ENCODE measurements at regions not wholly inside any gene's neighbourhood (a gene's known extent, or its start where the extent isn't known, plus 50 kb on each side); places are given as distances from the start of the nearest gene placed in this dataset.

- DNase-seq = no peak
These were observed 711.1 kb downstream of the EPHA7 start for GRCh38 chr6:92708270-92708669.

GRCh38 chr6:92706976-92707375, 712.4 kb downstream of the EPHA7 start:
- DNase-seq = no peak

- DNase-seq = no peak
These were observed 717.8 kb downstream of the EPHA7 start for GRCh38 chr6:92701425-92702096.

DNA sequence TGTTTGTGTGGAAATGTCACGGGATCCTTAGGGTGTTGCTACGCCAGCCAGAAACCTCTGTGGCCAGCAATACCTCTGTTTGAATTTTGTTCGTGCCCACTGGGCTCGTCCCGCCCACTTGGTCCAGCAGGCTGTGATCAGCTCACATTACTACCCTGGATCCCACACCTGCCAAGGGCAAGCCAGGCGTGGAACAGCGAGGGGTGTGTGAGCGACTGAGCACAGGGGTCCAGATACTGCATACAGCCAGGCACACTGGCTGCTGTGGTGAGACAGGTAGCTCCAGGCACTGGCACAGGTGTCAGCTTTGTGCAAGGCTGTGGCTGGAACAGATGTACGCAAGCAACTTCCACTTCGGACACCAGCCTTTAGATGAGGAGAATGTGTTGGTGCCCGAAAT, 718.9 kb downstream of the EPHA7 start:
- no peak for DNase-seq

DNA sequence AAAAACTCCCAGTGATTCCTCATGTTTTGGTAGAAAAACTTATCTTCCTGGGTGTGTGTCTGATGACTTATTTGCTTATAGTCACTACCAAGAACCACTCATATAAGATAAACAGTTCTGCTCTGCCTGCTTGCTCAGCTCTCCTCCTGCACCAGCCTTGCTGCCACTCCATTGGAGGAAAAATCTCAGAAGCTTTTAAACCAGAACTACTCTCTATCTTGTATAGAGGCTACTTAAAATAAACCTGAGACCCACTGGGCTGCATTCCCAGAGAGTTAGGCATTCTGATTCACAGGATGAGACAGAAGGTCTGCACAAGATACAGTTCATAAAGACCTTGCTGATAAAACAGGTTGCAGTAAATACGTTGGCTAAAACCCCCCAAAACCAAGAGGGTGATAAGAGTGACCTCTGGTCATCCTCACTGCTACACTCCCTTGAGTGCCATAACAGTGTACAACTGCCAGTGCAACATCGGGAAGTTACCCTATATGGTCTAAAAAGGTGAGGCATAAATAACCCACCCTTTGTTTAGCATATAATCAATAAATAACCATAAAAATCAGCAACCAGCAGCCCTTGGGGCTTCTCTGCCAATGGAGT, 728.3 kb downstream of the EPHA7 start:
- DNase-seq = peak; percentile 48

- peak; percentile 20 for DNase-seq
These were observed 731.0 kb downstream of the EPHA7 start for GRCh38 chr6:92688342-92688741.

GRCh38 chr6:92687278-92687677, 732.1 kb downstream of the EPHA7 start:
- DNase-seq = peak; percentile 51

- peak; percentile 13 for DNase-seq
These were observed 735.0 kb downstream of the EPHA7 start for GRCh38 chr6:92684386-92684785.

DNA sequence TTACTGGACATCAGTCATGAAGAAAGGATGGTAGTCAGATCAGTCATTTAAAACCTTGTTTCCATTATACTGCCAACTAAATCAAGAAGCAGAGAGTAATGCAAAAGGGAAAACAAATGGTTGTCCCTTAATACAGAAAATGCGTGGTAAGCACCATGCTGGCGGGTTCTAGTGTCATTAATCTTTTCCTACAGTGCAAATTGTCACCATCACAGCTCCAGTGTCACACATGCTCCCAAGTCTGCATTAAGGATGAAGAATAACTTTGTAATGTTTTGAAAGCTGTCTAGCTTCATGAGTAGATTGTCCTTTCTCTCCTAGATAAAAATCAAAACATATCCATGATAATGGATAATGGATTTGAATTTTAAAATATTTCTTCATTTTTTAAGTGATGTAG, 735.6 kb downstream of the EPHA7 start:
- DNase-seq = no peak

GRCh38 chr6:92682516-92683398, 736.6 kb downstream of the EPHA7 start:
- DNase-seq = no peak

- no peak for DNase-seq
These were observed 738.0 kb downstream of the EPHA7 start for GRCh38 chr6:92681401-92681800.

- peak; percentile 91 for DNase-seq
These were observed 747.9 kb downstream of the EPHA7 start for GRCh38 chr6:92671462-92671861.

- peak; percentile 77 for DNase-seq
These were observed 751.5 kb downstream of the EPHA7 start for GRCh38 chr6:92667843-92668242.

- DNase-seq = peak; percentile 48
These were observed 770.8 kb downstream of the EPHA7 start for GRCh38 chr6:92648364-92649086.

DNA sequence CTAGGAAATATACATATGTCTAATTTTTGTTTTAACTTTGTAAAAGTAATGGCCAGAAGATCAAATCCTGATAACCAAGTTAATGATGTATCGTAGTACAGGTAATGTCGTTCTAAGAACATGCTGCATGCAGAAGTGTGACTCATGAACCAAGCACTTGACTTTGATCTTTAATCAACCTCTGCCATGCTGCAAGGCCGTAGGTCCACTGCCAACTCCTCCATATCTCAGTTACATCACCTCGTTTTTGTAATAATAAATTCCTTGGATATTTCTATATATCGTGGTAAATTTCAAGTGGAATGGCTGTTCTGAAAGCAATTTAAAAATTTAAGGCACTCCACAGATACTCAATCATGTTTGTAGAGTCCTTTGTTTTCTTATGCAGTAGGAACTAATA, 771.7 kb downstream of the EPHA7 start:
- DNase-seq = no peak

DNA sequence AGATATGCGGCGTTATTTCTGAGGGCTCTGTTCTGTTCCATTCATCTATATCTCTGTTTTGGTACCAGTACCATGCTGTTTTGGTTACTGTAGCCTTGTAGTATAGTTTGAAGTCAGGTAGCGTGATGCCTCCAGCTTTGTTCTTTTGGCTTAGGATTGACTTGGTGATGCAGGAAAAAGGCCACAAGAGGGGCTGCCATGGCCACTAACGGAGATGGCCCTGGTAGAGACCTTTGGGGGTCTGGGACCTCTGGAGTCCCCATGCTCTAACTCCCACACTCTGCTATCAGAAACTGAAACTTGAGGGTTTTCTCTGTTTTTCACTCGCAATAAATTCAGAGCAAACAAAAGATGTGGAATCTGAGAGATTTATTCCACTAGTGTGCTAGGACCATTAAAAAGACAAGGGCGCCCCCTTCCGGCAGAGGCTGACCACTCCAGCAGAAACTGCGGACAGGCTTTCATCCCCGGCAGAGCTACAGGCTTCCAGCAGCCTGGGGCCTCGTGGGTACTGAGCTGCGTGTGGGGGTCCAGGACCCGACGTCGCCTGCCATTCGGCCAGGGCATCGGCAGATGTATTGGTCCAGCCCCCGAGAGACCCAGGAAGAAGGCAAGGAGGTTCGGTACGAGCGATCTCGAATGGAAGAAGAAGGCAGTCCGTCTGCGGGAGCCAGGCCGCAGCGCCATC, 775.1 kb downstream of the EPHA7 start:
- peak; percentile 85 for DNase-seq

DNA sequence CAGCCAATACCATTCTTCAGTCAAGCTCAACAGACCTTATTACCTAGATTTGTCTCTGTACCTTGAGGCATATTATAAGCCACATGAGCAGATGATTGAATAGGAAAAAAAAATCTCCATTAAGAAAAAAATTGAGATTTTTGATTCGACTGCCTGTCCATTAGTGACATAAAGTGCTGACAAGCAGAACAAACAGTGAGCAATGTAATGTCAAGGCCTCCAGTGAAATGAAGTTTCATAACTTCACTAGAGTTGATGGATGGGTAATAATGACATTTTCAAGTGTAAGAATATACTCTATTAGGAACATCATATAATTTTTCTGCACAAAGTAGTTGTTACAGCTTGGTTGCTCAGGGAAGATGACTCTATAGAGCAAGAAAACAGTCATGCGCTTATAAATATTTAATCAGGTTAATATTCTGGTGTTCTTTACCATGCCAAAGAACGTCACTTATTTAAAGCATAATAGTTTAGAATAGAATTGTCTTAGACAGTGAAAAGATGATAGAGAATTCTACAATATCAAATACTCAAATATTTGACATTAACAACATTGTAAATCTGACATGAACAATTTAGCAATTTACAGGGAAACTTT, 783.7 kb downstream of the EPHA7 start:
- no peak for DNase-seq

DNA sequence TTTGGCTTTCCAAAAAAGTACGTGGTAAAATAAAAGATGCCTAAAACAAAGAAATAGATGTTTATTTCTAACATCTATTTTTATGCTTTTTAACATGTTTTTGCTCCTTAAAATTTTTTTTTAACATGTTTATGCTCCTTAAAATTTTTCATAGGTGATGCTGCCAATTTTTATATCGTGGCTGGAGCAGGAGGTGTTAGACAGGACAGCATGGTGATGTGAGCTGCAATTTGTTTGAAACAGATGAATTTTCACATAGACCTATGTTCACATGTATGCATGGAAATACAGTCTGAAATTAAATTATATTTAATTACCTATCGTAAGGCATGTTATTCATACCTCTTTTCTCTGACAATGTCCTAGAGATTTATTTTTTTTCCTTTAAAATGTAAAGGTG, 784.8 kb downstream of the EPHA7 start:
- no peak for DNase-seq

DNA sequence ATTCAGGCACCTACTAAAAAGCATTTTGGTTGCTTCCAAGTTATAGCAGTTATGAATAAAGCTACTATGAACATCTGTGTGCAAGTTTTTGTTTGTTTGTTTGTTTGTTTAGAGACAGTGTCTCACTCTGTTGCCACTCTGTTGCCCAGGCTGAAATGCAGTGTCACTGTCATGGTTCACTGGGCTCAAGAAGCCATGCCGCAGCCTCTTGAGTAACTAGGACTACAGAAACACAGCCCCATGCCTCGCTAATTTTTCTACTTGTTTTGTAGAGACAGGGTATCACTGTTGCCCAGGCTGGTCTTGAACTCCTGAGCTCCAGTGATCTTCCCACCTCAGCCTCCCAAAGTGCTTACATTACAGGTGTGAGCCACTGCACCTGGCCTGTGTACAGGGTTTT, 795.9 kb downstream of the EPHA7 start:
- DNase-seq = no peak

GRCh38 chr6:92617721-92618120, 801.6 kb downstream of the EPHA7 start:
- no peak for DNase-seq

DNA sequence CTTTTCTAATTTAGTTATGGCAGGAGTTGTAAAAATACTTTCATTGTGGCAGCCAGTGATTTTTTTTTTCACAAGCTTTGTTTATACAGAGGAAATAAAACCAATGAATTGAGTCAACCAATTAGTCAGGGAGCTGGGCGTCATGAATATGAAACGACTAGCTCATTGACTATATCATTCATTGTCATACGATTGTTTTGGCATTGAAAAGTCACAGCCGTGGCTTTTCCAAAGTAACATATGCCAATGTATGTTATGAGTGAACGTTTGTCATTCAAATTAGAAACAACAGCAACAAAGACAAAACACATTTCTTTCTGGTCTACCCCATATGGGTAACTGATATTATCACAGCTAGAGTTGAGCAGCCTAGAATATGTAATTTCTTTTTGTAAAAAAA, 810.6 kb downstream of the EPHA7 start:
- no peak for DNase-seq

DNA sequence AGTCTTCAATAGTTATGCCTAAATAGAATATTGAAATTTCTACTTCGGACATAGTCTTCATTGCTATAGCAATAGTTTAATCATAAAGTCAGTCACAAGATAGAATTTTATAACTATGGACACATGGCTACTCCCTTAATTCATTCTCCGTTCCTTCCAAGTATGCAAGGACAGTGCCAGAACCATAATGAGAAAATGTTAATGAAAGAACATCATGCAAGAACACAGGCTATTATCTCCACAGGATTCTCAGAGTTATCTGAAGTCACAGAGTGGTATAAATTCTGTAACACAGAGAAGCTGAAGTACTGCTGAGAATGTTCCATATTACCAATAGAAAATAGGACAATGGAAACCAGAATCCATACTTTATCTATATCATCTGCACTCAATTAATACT, 826.2 kb downstream of the EPHA7 start:
- no peak for DNase-seq
